ENCODE measurements at regions not wholly inside any gene's neighbourhood (a gene's known extent, or its start where the extent isn't known, plus 50 kb on each side); places are given as distances from the start of the nearest gene placed in this dataset.

DNA sequence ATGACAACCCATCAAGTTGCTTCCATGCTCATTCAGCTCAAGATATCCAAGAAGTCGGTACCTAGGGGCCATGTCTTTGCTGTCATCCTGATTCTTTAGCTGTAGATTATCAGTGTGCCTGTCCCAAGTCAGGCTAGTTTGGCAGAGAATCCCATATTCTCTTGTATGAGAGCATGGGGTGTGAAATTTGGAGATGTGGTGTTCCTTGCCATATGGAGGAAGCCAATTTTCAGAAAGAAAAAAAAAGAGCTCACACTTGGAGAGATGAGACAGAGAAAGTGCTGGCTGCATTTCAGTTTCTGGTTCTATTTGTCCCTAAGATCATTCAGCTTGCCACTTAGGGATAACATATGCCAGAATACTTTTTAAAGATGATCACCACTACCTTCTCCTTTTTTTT is 52.3 kb upstream of the SLC4A7 start:
- intact Hi-C loops (cut with micrococcal nuclease), result no loop called here
- H3K9me3 Mint-ChIP-seq (ENCODE audit: unreplicated experiment), result no peaks in the 10 kb centered on the region
- TF ChIP-seq, protein P1, sequence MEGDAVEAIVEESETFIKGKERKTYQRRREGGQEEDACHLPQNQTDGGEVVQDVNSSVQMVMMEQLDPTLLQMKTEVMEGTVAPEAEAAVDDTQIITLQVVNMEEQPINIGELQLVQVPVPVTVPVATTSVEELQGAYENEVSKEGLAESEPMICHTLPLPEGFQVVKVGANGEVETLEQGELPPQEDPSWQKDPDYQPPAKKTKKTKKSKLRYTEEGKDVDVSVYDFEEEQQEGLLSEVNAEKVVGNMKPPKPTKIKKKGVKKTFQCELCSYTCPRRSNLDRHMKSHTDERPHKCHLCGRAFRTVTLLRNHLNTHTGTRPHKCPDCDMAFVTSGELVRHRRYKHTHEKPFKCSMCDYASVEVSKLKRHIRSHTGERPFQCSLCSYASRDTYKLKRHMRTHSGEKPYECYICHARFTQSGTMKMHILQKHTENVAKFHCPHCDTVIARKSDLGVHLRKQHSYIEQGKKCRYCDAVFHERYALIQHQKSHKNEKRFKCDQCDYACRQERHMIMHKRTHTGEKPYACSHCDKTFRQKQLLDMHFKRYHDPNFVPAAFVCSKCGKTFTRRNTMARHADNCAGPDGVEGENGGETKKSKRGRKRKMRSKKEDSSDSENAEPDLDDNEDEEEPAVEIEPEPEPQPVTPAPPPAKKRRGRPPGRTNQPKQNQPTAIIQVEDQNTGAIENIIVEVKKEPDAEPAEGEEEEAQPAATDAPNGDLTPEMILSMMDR (IDR thresholded peaks at IDR 0.05; ENCODE audit: unreplicated experiment), result no peak
- peaks cover 34% of the 10 kb centered on the region for H3K4me1 Mint-ChIP-seq (ENCODE audit: insufficient read depth, unreplicated experiment)
- POLR2A ChIA-PET, result interaction anchor here (0.6 to 6.3 kb wide), 14 partner anchors 7 to 142 kb away, joined by 3 to 107 read pairs (median 8); partner anchors contain the start of gene SLC4A7
- H3K27ac Mint-ChIP-seq (ENCODE audit: low read depth, unreplicated experiment), result peak overlapping the region; percentile 98
- BruUV-seq (replicated peaks), result no TSS peak
- H3K27me3 Mint-ChIP-seq (ENCODE audit: insufficient read depth, unreplicated experiment), result no peaks in the 10 kb centered on the region
- peaks cover 6% of the 10 kb centered on the region for H3K36me3 Mint-ChIP-seq (ENCODE audit: insufficient read depth, unreplicated experiment)
- DNase-seq (ENCODE audit: unreplicated experiment), result no peak
- CTCF ChIA-PET, result interaction anchor here (0.5 to 2.8 kb wide), 10 partner anchors 18 to 749 kb away, joined by 3 to 11 read pairs (median 3); no protein-coding TSS in a partner anchor
- H3K4me3 Mint-ChIP-seq (ENCODE audit: unreplicated experiment), result no peak overlapping the region

GRCh38 chr3:27535809-27536392 is 51.7 kb upstream of the SLC4A7 start:
- Mint-ChIP-seq H3K4me1 (ENCODE audit: insufficient read depth, unreplicated experiment) (peaks cover 34% of the 10 kb centered on the region), H3K27me3 (ENCODE audit: insufficient read depth, unreplicated experiment) (no peaks in the 10 kb centered on the region), H3K4me3 (ENCODE audit: unreplicated experiment) (no peak overlapping the region), H3K9me3 (ENCODE audit: unreplicated experiment) (no peaks in the 10 kb centered on the region), H3K27ac (ENCODE audit: low read depth, unreplicated experiment) (peak overlapping the region; percentile 98), H3K36me3 (ENCODE audit: insufficient read depth, unreplicated experiment) (peaks cover 6% of the 10 kb centered on the region)
- ChIA-PET CTCF (interaction anchor here (0.5 to 2.8 kb wide), 6 partner anchors 17 to 441 kb away, joined by 3 to 11 read pairs (median 4); no protein-coding TSS in a partner anchor), POLR2A (interaction anchor here (0.6 to 6.3 kb wide), 18 partner anchors 8 to 810 kb away, joined by 3 to 107 read pairs (median 4); partner anchors contain the start of gene SLC4A7)
- DNase-seq (ENCODE audit: unreplicated experiment), result no peak
- intact Hi-C loops (cut with micrococcal nuclease), result no loop called here
- BruUV-seq (replicated peaks), result no TSS peak
- TF ChIP-seq, protein P1 (IDR thresholded peaks at IDR 0.05; ENCODE audit: unreplicated experiment), result no peak

DNA sequence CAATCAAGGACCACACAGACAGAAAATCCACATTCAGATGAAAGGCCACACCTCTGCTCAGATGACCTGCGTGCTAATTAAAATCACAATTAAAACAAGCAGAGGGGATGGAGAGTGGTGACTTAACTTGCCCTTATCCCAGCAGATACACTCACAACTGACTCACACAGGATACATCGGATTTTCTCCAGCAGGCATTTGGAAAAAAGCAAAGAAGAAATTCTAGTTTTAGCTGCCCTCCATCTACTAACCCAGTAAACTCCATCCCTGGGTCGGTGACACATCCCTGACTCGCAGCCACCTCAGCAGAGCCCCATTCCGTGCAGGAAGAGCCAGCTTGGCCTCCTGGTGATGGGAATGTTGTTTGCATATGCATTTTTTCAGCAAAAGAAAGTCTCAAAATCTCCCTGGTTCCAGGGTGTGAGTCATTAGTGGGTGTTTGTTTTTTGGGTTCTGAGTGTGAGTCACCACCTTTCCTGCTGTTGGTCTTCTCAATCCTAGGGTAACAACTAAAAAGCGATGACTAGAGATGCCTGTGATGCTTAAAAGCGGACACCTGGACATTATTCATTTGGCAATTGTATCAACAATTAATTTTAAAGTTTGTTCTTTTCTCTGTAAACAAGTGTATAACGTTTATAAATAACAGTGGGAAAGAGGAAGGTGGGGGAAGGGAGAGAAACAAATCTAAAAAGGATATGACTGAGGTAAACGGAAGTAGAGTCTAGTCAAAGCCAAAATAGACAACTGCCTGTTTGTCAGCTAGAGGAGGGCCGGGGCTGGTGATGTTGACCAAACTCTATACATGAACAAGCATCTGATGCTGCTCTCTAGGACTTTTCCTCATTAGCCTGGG is 49.8 kb upstream of the SLC4A7 start:
- Mint-ChIP-seq H3K4me1 (ENCODE audit: insufficient read depth, unreplicated experiment) (peaks cover 34% of the 10 kb centered on the region), H3K4me3 (ENCODE audit: unreplicated experiment) (peak overlapping the region; percentile 33), H3K9me3 (ENCODE audit: unreplicated experiment) (no peaks in the 10 kb centered on the region), H3K27ac (ENCODE audit: low read depth, unreplicated experiment) (peak overlapping the region; percentile 98), H3K36me3 (ENCODE audit: insufficient read depth, unreplicated experiment) (peaks cover 6% of the 10 kb centered on the region), H3K27me3 (ENCODE audit: insufficient read depth, unreplicated experiment) (no peaks in the 10 kb centered on the region)
- TF ChIP-seq, protein P1 (IDR thresholded peaks at IDR 0.05; ENCODE audit: unreplicated experiment), result peak; percentile 32
- ChIA-PET POLR2A (interaction anchor here (0.9 to 6.3 kb wide), 11 partner anchors 9 to 144 kb away, joined by 3 to 107 read pairs (median 14); partner anchors contain the start of gene SLC4A7), CTCF (interaction anchor here (0.5 to 2.8 kb wide), 4 partner anchors 12 to 804 kb away, joined by 3 to 11 read pairs (median 6); no protein-coding TSS in a partner anchor)
- BruUV-seq (replicated peaks), result no TSS peak
- intact Hi-C loops (cut with micrococcal nuclease), result loop anchor here (1.0 to 5.0 kb wide), 3 partner anchors 50 to 143 kb away; partner anchors contain the start of gene SLC4A7
- DNase-seq (ENCODE audit: unreplicated experiment), result peak; percentile 97

Data from MCF 10A (cell line).